H9 (cell line): ENCODE measurements at regions not wholly inside any gene's neighbourhood (a gene's known extent, or its start where the extent isn't known, plus 50 kb on each side); places are given as distances from the start of the nearest gene placed in this dataset.

ENCODE experiments used
- DNase-seq: peaks from one replicate; pipeline ENCODE4 v3.0.0-alpha.2; 2017
- H2AFZ ChIP-seq: one replicate; pipeline ENCODE4 v1.6.1; 2013; ENCODE audit warnings: mild to moderate bottlenecking, low read length, control low read depth, moderate library complexity
- H2AK5ac ChIP-seq: 2 replicates; pipeline ENCODE4 v1.6.1; 2013; ENCODE audit warnings: low read length, control low read depth, mixed read lengths; ENCODE audit not compliant: insufficient read length
- H2BK120ac ChIP-seq: one replicate; pipeline ENCODE4 v1.6.1; 2013; ENCODE audit warnings: low read depth, mild to moderate bottlenecking, low read length, control low read depth, inconsistent platforms; ENCODE audit not compliant: poor library complexity, severe bottlenecking
- H2BK12ac ChIP-seq: 2 replicates; pipeline ENCODE4 v1.6.1; 2013; ENCODE audit warnings: low read length, control low read depth, mixed read lengths, low read depth; ENCODE audit not compliant: insufficient read length
- H2BK15ac ChIP-seq: 2 replicates; pipeline ENCODE4 v1.6.1; 2013; ENCODE audit warnings: low read depth, low read length, control low read depth
- H2BK20ac ChIP-seq: one replicate; pipeline ENCODE4 v1.6.1; 2013; ENCODE audit warnings: low read depth, mild to moderate bottlenecking, low read length, control low read depth, inconsistent platforms; ENCODE audit not compliant: poor library complexity, severe bottlenecking
- H2BK5ac ChIP-seq: 2 replicates; pipeline ENCODE4 v1.6.1; 2013; ENCODE audit warnings: low read length, control low read depth, mixed read lengths; ENCODE audit not compliant: insufficient read length
- H3K14ac ChIP-seq: 2 replicates; pipeline ENCODE4 v1.6.1; 2013; ENCODE audit warnings: low read length, control low read depth; ENCODE audit not compliant: insufficient read depth
- H3K18ac ChIP-seq: 2 replicates; pipeline ENCODE4 v1.6.1; 2013; ENCODE audit warnings: low read depth, mild to moderate bottlenecking, mixed read lengths, low read length, control low read depth; ENCODE audit not compliant: insufficient read length
- H3K23ac ChIP-seq: 2 replicates; pipeline ENCODE4 v1.6.1; 2013; ENCODE audit warnings: low read length, control low read depth, mixed read lengths, low read depth; ENCODE audit not compliant: insufficient read length
- H3K23me2 ChIP-seq: 2 replicates; pipeline ENCODE4 v1.6.1; 2013; ENCODE audit warnings: low read depth, mild to moderate bottlenecking, mixed read lengths, low read length, control low read depth; ENCODE audit not compliant: insufficient read length, poor library complexity, severe bottlenecking
- H3K27ac ChIP-seq: 2 replicates; pipeline ENCODE4 v1.5.1; 2013; ENCODE audit warnings: low read length, control low read depth, mixed read lengths, low read depth; ENCODE audit not compliant: insufficient read length
- H3K27me3 ChIP-seq: 2 replicates; pipeline ENCODE4 v1.6.1; 2013; ENCODE audit warnings: low read length, control low read depth, inconsistent platforms; ENCODE audit not compliant: insufficient read depth
- H3K4ac ChIP-seq: 2 replicates; pipeline ENCODE4 v1.6.1; 2013; ENCODE audit warnings: low read depth, mild to moderate bottlenecking, control low read depth, inconsistent platforms, low read length, moderate library complexity
- H3K4me1 ChIP-seq: 2 replicates; pipeline ENCODE4 v1.6.1; 2013; ENCODE audit warnings: low read length, control low read depth, inconsistent platforms; ENCODE audit not compliant: insufficient read depth
- H3K4me2 ChIP-seq: 2 replicates; pipeline ENCODE4 v1.6.1; 2013; ENCODE audit warnings: low read length, control low read depth, mixed read lengths; ENCODE audit not compliant: insufficient read length, insufficient read depth
- H3K56ac ChIP-seq: 2 replicates; pipeline ENCODE4 v1.6.1; 2013; ENCODE audit warnings: low read depth, mild to moderate bottlenecking, mixed read lengths, low read length, control low read depth; ENCODE audit not compliant: insufficient read length
- H3K79me1 ChIP-seq: 2 replicates; pipeline ENCODE4 v1.6.1; 2013; ENCODE audit warnings: low read depth, mild to moderate bottlenecking, moderate library complexity, low read length, control low read depth, inconsistent platforms; ENCODE audit not compliant: insufficient read depth, poor library complexity, severe bottlenecking
- H3K79me2 ChIP-seq: 2 replicates; pipeline ENCODE4 v1.6.1; 2013; ENCODE audit warnings: low read length, control low read depth, inconsistent platforms; ENCODE audit not compliant: insufficient read depth
- H3K9ac ChIP-seq: 2 replicates; pipeline ENCODE4 v1.6.1; 2013; ENCODE audit warnings: low read length, control low read depth, mixed read lengths; ENCODE audit not compliant: insufficient read length; ENCODE audit errors: extremely low read depth
- H3K9me3 ChIP-seq: one replicate; pipeline ENCODE4 v1.6.1; 2013; ENCODE audit warnings: low read depth, low read length, inconsistent platforms; ENCODE audit not compliant: control insufficient read depth
- H3T11ph ChIP-seq: one replicate; pipeline ENCODE4 v1.6.1; 2013; ENCODE audit warnings: mild to moderate bottlenecking, low read length, control low read depth, inconsistent platforms
- H4K20me1 ChIP-seq: one replicate; pipeline ENCODE4 v1.6.1; 2013; ENCODE audit not compliant: control insufficient read depth, insufficient read length, insufficient read depth
- H4K5ac ChIP-seq: 2 replicates; pipeline ENCODE4 v1.6.1; 2013; ENCODE audit warnings: low read depth, mild to moderate bottlenecking, mixed read lengths, low read length, control low read depth; ENCODE audit not compliant: insufficient read length
- H4K8ac ChIP-seq: replicated peaks from 2 replicates; pipeline ENCODE4 v1.6.1; 2013; ENCODE audit warnings: low read length, control low read depth, mixed read lengths, low read depth; ENCODE audit not compliant: insufficient read length
- H4K91ac ChIP-seq: 2 replicates; pipeline ENCODE4 v1.6.1; 2013; ENCODE audit warnings: low read depth, mild to moderate bottlenecking, moderate library complexity, mixed read lengths, low read length, control low read depth; ENCODE audit not compliant: insufficient read length
- H3K27ac Mint-ChIP-seq, 3 experiments: 2 replicates in 2 of 3; 3 replicates in 1 of 3; pipeline ENCODE4 v1.8.0; 2020 to 2021; ENCODE audit warnings: mixed read lengths in 3 of 3, mild to moderate bottlenecking in 1 of 3, moderate library complexity in 1 of 3
- H3K27me3 Mint-ChIP-seq: 2 replicates; pipeline ENCODE4 v1.8.0; 2021; ENCODE audit warnings: low read depth, mild to moderate bottlenecking, moderate library complexity, mixed read lengths
- H3K36me3 Mint-ChIP-seq, 3 experiments: 2 replicates in 2 of 3; 3 replicates in 1 of 3; pipeline ENCODE4 v1.8.0; 2020 to 2021; ENCODE audit warnings: low read depth in 3 of 3, mixed read lengths in 3 of 3; ENCODE audit not compliant: insufficient read depth in 1 of 3
- H3K4me1 Mint-ChIP-seq, 2 experiments: 2 replicates each; pipeline ENCODE4 v1.8.0; 2020; ENCODE audit warnings: mixed read lengths in 2 of 2
- H3K4me3 Mint-ChIP-seq, 2 experiments: 2 replicates in 1 of 2; 3 replicates in 1 of 2; pipeline ENCODE4 v1.8.0; 2020 to 2021; ENCODE audit warnings: mild to moderate bottlenecking in 2 of 2, mixed read lengths in 2 of 2, moderate library complexity in 1 of 2
- H3K9me3 Mint-ChIP-seq, 2 experiments: 2 replicates in 1 of 2; 3 replicates in 1 of 2; pipeline ENCODE4 v1.8.0; 2020; ENCODE audit warnings: mild to moderate bottlenecking in 2 of 2, mixed read lengths in 2 of 2, moderate library complexity in 1 of 2
- WGBS: extraction: QIAGEN DNeasy Blood & Tissue Kit; methylation state at CpG from one replicate; pipeline ENCODE4 v1.1.7; 2013; ENCODE audit warnings: missing lambda C conversion rate, low lambda C conversion rate, mixed read lengths; ENCODE audit not compliant: insufficient read length; ENCODE audit errors: extremely low coverage; 5-methylcytosine and 5-hydroxymethylcytosine counted together
- TF ChIP-seq, protein P1 (sequence below): fragments of 200-600 bp; sonication (generic); conservative IDR thresholded peaks from 3 replicates; pipeline ENCODE4 v1.8.0; 2021; ENCODE audit warnings: antibody characterized with exemption, mild to moderate bottlenecking

DNA sequence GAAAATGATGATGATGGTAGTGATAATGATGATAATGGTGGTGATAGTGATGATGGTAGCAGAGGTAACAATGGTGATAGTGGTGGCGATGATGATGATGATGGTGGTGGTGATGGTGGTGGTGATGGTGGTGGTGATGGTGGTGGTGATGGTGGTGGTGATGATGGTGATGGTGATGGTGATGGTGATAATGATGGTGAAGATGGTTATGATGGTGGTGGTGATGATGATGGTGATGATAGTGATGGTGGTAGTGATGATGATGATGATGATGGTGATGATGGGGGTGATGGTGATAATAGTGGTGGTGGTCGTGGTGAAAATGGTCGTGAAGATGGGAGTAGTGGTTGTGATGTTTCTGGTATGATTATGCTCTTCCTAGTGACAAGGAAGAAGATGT lies 581.8 kb downstream of the HS3ST4 start:
- no peak overlapping the region for H3T11ph ChIP-seq
- H3K9me3 ChIP-seq: no peaks in the 10 kb centered on the region
- no peaks in the 10 kb centered on the region for H3K79me1 ChIP-seq
- no peak overlapping the region for H2AFZ ChIP-seq
- no peak overlapping the region for H4K5ac ChIP-seq
- H3K27ac ChIP-seq: no peak overlapping the region
- DNase-seq: no peak
- 100% methylated on average over 1 of the region's 3 CpGs for WGBS
- H3K4me2 ChIP-seq: no peak overlapping the region
- peaks cover 0 to 3% of the 10 kb centered on the region in 2 experiments; a peak in 1 of 5 replicates for H3K9me3 Mint-ChIP-seq
- no peak overlapping the region for H3K9ac ChIP-seq
- no peak overlapping the region for H2BK5ac ChIP-seq
- no peaks in the 10 kb centered on the region for H3K79me2 ChIP-seq
- H3K27ac Mint-ChIP-seq: no peak overlapping the region
- no peak overlapping the region for H3K4me3 Mint-ChIP-seq
- H3K36me3 Mint-ChIP-seq: no peaks in the 10 kb centered on the region; a peak in 1 of 7 replicates
- H3K27me3 ChIP-seq: no peaks in the 10 kb centered on the region
- no peak overlapping the region for H3K18ac ChIP-seq
- H3K23me2 ChIP-seq: no peaks in the 10 kb centered on the region
- no peak overlapping the region for H2BK20ac ChIP-seq
- H2AK5ac ChIP-seq: no peak overlapping the region
- no peak overlapping the region for H3K23ac ChIP-seq
- H3K14ac ChIP-seq: no peak overlapping the region
- TF ChIP-seq, protein P1, sequence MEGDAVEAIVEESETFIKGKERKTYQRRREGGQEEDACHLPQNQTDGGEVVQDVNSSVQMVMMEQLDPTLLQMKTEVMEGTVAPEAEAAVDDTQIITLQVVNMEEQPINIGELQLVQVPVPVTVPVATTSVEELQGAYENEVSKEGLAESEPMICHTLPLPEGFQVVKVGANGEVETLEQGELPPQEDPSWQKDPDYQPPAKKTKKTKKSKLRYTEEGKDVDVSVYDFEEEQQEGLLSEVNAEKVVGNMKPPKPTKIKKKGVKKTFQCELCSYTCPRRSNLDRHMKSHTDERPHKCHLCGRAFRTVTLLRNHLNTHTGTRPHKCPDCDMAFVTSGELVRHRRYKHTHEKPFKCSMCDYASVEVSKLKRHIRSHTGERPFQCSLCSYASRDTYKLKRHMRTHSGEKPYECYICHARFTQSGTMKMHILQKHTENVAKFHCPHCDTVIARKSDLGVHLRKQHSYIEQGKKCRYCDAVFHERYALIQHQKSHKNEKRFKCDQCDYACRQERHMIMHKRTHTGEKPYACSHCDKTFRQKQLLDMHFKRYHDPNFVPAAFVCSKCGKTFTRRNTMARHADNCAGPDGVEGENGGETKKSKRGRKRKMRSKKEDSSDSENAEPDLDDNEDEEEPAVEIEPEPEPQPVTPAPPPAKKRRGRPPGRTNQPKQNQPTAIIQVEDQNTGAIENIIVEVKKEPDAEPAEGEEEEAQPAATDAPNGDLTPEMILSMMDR: no peak
- H3K4ac ChIP-seq: no peak overlapping the region
- H3K4me1 Mint-ChIP-seq: peaks cover 11 to 13% of the 10 kb centered on the region in 2 experiments
- H3K56ac ChIP-seq: no peak overlapping the region
- H2BK12ac ChIP-seq: no peak overlapping the region
- no peaks in the 10 kb centered on the region for H4K20me1 ChIP-seq
- H3K4me1 ChIP-seq: no peaks in the 10 kb centered on the region
- H4K8ac ChIP-seq: no peak overlapping the region
- no peak overlapping the region for H2BK15ac ChIP-seq
- no peak overlapping the region for H4K91ac ChIP-seq
- H2BK120ac ChIP-seq: no peak overlapping the region
- H3K27me3 Mint-ChIP-seq: no peaks in the 10 kb centered on the region
